Uterus (tissue), 3 donors: ENCODE measurements at regions not wholly inside any gene's neighbourhood (a gene's known extent, or its start where the extent isn't known, plus 50 kb on each side); places are given as distances from the start of the nearest gene placed in this dataset.

Source experiments
- DNase-seq, 2 donors: peaks; one replicate each; pipeline ENCODE4 v3.0.0-alpha.2; 2019 to 2020
- H3K27ac ChIP-seq, 2 donors: fragments of 200-600 bp; sonication (generic); 1 replicate in 1 of 2; 2 replicates in 1 of 2; pipeline ENCODE4 v1.5.1; 2016 to 2018
- H3K27me3 ChIP-seq, 2 donors: fragments of 200-600 bp; sonication (generic); one replicate each; pipeline ENCODE4 v1.5.1; 2018 to 2019; ENCODE audit warnings: control low read depth in 1 of 2
- H3K36me3 ChIP-seq, 2 donors: fragments of 200-600 bp; sonication (generic); one replicate each; pipeline ENCODE4 v1.5.1; 2019; ENCODE audit warnings: control low read depth in 1 of 2
- H3K4me1 ChIP-seq, 2 donors: fragments of 200-600 bp; sonication (generic); one replicate each; pipeline ENCODE4 v1.5.1; 2018 to 2019; ENCODE audit warnings: control low read depth in 1 of 2
- H3K4me3 ChIP-seq, 2 donors: fragments of 200-600 bp; sonication (generic); 1 replicate in 1 of 2; 2 replicates in 1 of 2; pipeline ENCODE4 v1.5.1; 2018 to 2019; ENCODE audit warnings: mild to moderate bottlenecking in 1 of 2
- H3K9me3 ChIP-seq, 2 donors: fragments of 200-600 bp; sonication (generic); one replicate each; pipeline ENCODE4 v1.5.1; 2019; ENCODE audit warnings: control low read depth in 1 of 2
- CTCF ChIP-seq, 4 experiments: fragments of 200-600 bp in 2 of 4; fragments of 450-650 bp in 2 of 4; sonication (generic) in 2 of 4; IDR thresholded peaks; one replicate each; pipeline ENCODE4 v1.5.1; 2016 to 2019; ENCODE audit warnings: antibody characterized with exemption in 4 of 4, mild to moderate bottlenecking in 2 of 4, moderate library complexity in 1 of 4
- POLR2A ChIP-seq, 2 donors: fragments of 450-650 bp; IDR thresholded peaks; one replicate each; pipeline ENCODE4 v1.6.1; 2016; ENCODE audit warnings: antibody characterized with exemption in 2 of 2, mild to moderate bottlenecking in 1 of 2, moderate library complexity in 1 of 2
- intact Hi-C: fragments of 100-400 bp; cut with DNase I; formaldehyde crosslinking; loops from one replicate; pipeline ENCODE4 v1.15.1; 2023; ENCODE audit warnings: low total_unique reads
- donor health status: DM: yes; HTN: yes; CAD: no.

- H3K27me3 ChIP-seq: no peaks in the 10 kb centered on the region
- no peaks in the 10 kb centered on the region for H3K36me3 ChIP-seq
- intact Hi-C loops: no loop called here
- H3K9me3 ChIP-seq: no peaks in the 10 kb centered on the region
- H3K4me3 ChIP-seq: no peak overlapping the region
- H3K27ac ChIP-seq: no peak overlapping the region
- DNase-seq: no peak
- TF ChIP-seq POLR2A (IDR thresholded peaks at IDR 0.05): no peak
- TF ChIP-seq CTCF (IDR thresholded peaks at IDR 0.05): no peak
- H3K4me1 ChIP-seq: peaks cover 6 to 14% of the 10 kb centered on the region in 2 donors
Measured at GRCh38 chr1:228807904-228808605, 72.8 kb downstream of the RHOU start.

GRCh38 chr1:228809621-228810394, 74.5 kb downstream of the RHOU start:
- intact Hi-C loops: no loop called here
- no peak for DNase-seq
- Histone ChIP-seq H3K27ac (no peak overlapping the region), H3K4me3 (no peak overlapping the region), H3K36me3 (no peaks in the 10 kb centered on the region), H3K27me3 (no peaks in the 10 kb centered on the region), H3K9me3 (no peaks in the 10 kb centered on the region), H3K4me1 (peaks cover under 1 to 6% of the 10 kb centered on the region in 2 donors)
- TF ChIP-seq CTCF (IDR thresholded peaks at IDR 0.05) (no peak), POLR2A (IDR thresholded peaks at IDR 0.05) (no peak)

GRCh38 chr1:228810395-228810758, 75.1 kb downstream of the RHOU start:
- Histone ChIP-seq H3K9me3 (no peaks in the 10 kb centered on the region), H3K36me3 (no peaks in the 10 kb centered on the region), H3K27me3 (no peaks in the 10 kb centered on the region), H3K4me1 (peaks cover 0 to 6% of the 10 kb centered on the region in 2 donors), H3K4me3 (no peak overlapping the region), H3K27ac (peak overlapping the region; percentile 57 to 69)
- TF ChIP-seq POLR2A (IDR thresholded peaks at IDR 0.05) (no peak), CTCF (IDR thresholded peaks at IDR 0.05) (no peak)
- intact Hi-C loops: no loop called here
- DNase-seq: no peak

- Histone ChIP-seq H3K9me3 (no peaks in the 10 kb centered on the region), H3K4me3 (no peak overlapping the region), H3K4me1 (peaks cover 0 to 6% of the 10 kb centered on the region in 2 donors), H3K36me3 (no peaks in the 10 kb centered on the region), H3K27ac (peak overlapping the region; percentile 57 to 69), H3K27me3 (no peaks in the 10 kb centered on the region)
- intact Hi-C loops: no loop called here
- TF ChIP-seq POLR2A (IDR thresholded peaks at IDR 0.05) (no peak), CTCF (IDR thresholded peaks at IDR 0.05) (no peak)
- peak in 1 of 2 donors; percentile 49 for DNase-seq
Measured at GRCh38 chr1:228810878-228811711, 75.8 kb downstream of the RHOU start.
